DOHH2 (cell line): ENCODE measurements at regions not wholly inside any gene's neighbourhood (a gene's known extent, or its start where the extent isn't known, plus 50 kb on each side); places are given as distances from the start of the nearest gene placed in this dataset.

Source experiments
- H3F3A ChIP-seq: fragments of 200-600 bp; sonication (generic), shearing (Covaris generic); 2 replicates; pipeline ENCODE4 v1.6.0; 2016; ENCODE audit warnings: antibody characterized with exemption, mild to moderate bottlenecking; ENCODE audit not compliant: control insufficient read depth, insufficient read depth
- H3K27ac ChIP-seq: fragments of 200-600 bp; sonication (generic); 2 replicates; pipeline ENCODE4 v1.5.1; 2014; ENCODE audit warnings: low read depth, mild to moderate bottlenecking, low read length, moderate library complexity
- H3K27me3 ChIP-seq: fragments of 200-600 bp; sonication (generic); 2 replicates; pipeline ENCODE4 v1.6.1; 2014; ENCODE audit warnings: mild to moderate bottlenecking, low read length, mixed read lengths; ENCODE audit not compliant: control insufficient read depth
- H3K36me3 ChIP-seq: fragments of 200-600 bp; sonication (generic); 2 replicates; pipeline ENCODE4 v1.6.1; 2014; ENCODE audit warnings: mild to moderate bottlenecking, low read length, moderate library complexity, mixed read lengths; ENCODE audit not compliant: control insufficient read depth
- H3K4me1 ChIP-seq: fragments of 200-600 bp; sonication (generic); 2 replicates; pipeline ENCODE4 v1.6.1; 2014; ENCODE audit warnings: mild to moderate bottlenecking, low read length, mixed read lengths; ENCODE audit not compliant: control insufficient read depth
- H3K4me2 ChIP-seq: fragments of 200-600 bp; sonication (generic); 2 replicates; pipeline ENCODE4 v1.6.0; 2014; ENCODE audit warnings: mild to moderate bottlenecking, low read length, moderate library complexity
- H3K4me3 ChIP-seq: fragments of 200-600 bp; sonication (generic); 2 replicates; pipeline ENCODE4 v1.5.1; 2014; ENCODE audit warnings: mild to moderate bottlenecking, low read length, mixed read lengths
- H3K79me2 ChIP-seq: fragments of 200-600 bp; sonication (generic); 2 replicates; pipeline ENCODE4 v1.6.1; 2014; ENCODE audit warnings: mild to moderate bottlenecking, low read length, mixed read lengths; ENCODE audit not compliant: control insufficient read depth
- H3K9me2 ChIP-seq: fragments of 200-600 bp; sonication (generic); replicated peaks from 2 replicates; pipeline ENCODE4 v1.6.1; 2014; ENCODE audit warnings: mild to moderate bottlenecking, low read length, mixed read lengths; ENCODE audit not compliant: control insufficient read depth
- H3K9me3 ChIP-seq: fragments of 200-600 bp; sonication (generic); 2 replicates; pipeline ENCODE4 v1.6.1; 2014; ENCODE audit warnings: antibody characterized with exemption, low read length, mixed read lengths; ENCODE audit not compliant: control insufficient read depth, insufficient read depth
- H4K20me1 ChIP-seq: fragments of 200-600 bp; sonication (generic); 2 replicates; pipeline ENCODE4 v1.6.0; 2014; ENCODE audit warnings: low read depth, mild to moderate bottlenecking, antibody characterized with exemption, low read length, moderate library complexity; ENCODE audit not compliant: control insufficient read depth, insufficient read depth
- CTCF ChIP-seq: fragments of 200-600 bp; sonication (generic); IDR thresholded peaks from one replicate; pipeline ENCODE4 v1.5.1; 2014; ENCODE audit warnings: antibody characterized with exemption, mild to moderate bottlenecking, low read depth, low read length; ENCODE audit not compliant: poor library complexity, severe bottlenecking
- EZH2phosphoT487 ChIP-seq: fragments of 200-600 bp; sonication (generic); IDR thresholded peaks from 2 replicates; pipeline ENCODE4 v1.6.1; 2017; ENCODE audit warnings: borderline replicate concordance, mild to moderate bottlenecking, antibody characterized with exemption, low read length, moderate library complexity, mixed read lengths

- no peaks in the 10 kb centered on the region for H3K79me2 ChIP-seq
- H3K4me1 ChIP-seq = peaks cover 12% of the 10 kb centered on the region
- no peaks in the 10 kb centered on the region for H3K9me3 ChIP-seq
- H3K27me3 ChIP-seq = no peaks in the 10 kb centered on the region; the same call in 1 of the 2 replicates
- H3F3A ChIP-seq = no peaks in the 10 kb centered on the region
- H4K20me1 ChIP-seq = no peaks in the 10 kb centered on the region
- H3K4me2 ChIP-seq = no peak overlapping the region
- no peaks in the 10 kb centered on the region for H3K36me3 ChIP-seq
- H3K9me2 ChIP-seq = no peaks in the 10 kb centered on the region
- H3K4me3 ChIP-seq = no peak overlapping the region
- H3K27ac ChIP-seq = no peak overlapping the region
- no peak for TF ChIP-seq CTCF
- no peak for TF ChIP-seq EZH2phosphoT487
Measured at GRCh38 chr5:141773779-141774562, 91.9 kb upstream of the ARAP3 start.

DNA sequence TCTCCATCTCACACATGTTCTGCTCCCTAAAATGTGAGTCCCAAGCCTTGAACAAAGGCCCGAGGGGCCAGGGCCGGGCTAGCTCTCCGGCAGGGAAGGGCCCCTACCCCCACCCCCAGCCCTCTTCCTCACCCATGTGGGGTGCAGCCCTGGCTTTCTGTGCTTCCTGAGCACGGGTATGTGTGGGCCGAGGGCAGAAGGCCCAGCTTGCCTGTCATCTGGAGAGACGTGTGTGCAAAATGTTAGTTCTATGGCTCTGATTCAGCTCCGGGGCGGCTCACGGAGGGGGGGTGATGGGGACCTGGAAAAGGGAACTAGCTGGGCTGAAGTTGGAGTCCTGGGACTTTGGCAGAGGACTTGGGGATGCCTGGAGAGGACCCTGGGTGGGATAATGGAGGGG is 90.3 kb upstream of the ARAP3 start:
- no peaks in the 10 kb centered on the region for H3K79me2 ChIP-seq
- H3K27me3 ChIP-seq = no peaks in the 10 kb centered on the region; the same call in 1 of the 2 replicates
- no peaks in the 10 kb centered on the region for H3K9me3 ChIP-seq
- H3K36me3 ChIP-seq = no peaks in the 10 kb centered on the region
- H3K27ac ChIP-seq = no peak overlapping the region
- no peak overlapping the region for H3K4me3 ChIP-seq
- no peaks in the 10 kb centered on the region for H3K9me2 ChIP-seq
- H3K4me1 ChIP-seq = no peaks in the 10 kb centered on the region
- H4K20me1 ChIP-seq = no peaks in the 10 kb centered on the region
- no peak overlapping the region for H3K4me2 ChIP-seq
- TF ChIP-seq CTCF (no peak), EZH2phosphoT487 (no peak)
- H3F3A ChIP-seq = no peaks in the 10 kb centered on the region

GRCh38 chr5:141771562-141771961 is 89.5 kb upstream of the ARAP3 start:
- H3K9me3 ChIP-seq = no peaks in the 10 kb centered on the region
- H3K4me1 ChIP-seq = no peaks in the 10 kb centered on the region
- TF ChIP-seq EZH2phosphoT487 (no peak), CTCF (no peak)
- no peaks in the 10 kb centered on the region for H4K20me1 ChIP-seq
- H3K4me3 ChIP-seq = no peak overlapping the region
- H3K9me2 ChIP-seq = no peaks in the 10 kb centered on the region
- H3K79me2 ChIP-seq = no peaks in the 10 kb centered on the region
- no peaks in the 10 kb centered on the region for H3F3A ChIP-seq
- no peaks in the 10 kb centered on the region; the same call in 1 of the 2 replicates for H3K27me3 ChIP-seq
- H3K27ac ChIP-seq = no peak overlapping the region
- no peaks in the 10 kb centered on the region for H3K36me3 ChIP-seq
- no peak overlapping the region for H3K4me2 ChIP-seq
